HG02642 (cell line): ENCODE measurements at regions not wholly inside any gene's neighbourhood (a gene's known extent, or its start where the extent isn't known, plus 50 kb on each side); places are given as distances from the start of the nearest gene placed in this dataset.
"Not testable (repeated sequence)": the region's sequence is repeated elsewhere in the genome, so short reads cannot be mapped to it uniquely, and the experiment has no call there.

ENCODE experiments used
- ATAC-seq: cut with Tn5 transposase; IDR thresholded peaks from one replicate; pipeline ENCODE4 v1.9.1; 2021; ENCODE audit warnings: mild to moderate bottlenecking; ENCODE audit not compliant: unreplicated experiment, poor library complexity

DNA sequence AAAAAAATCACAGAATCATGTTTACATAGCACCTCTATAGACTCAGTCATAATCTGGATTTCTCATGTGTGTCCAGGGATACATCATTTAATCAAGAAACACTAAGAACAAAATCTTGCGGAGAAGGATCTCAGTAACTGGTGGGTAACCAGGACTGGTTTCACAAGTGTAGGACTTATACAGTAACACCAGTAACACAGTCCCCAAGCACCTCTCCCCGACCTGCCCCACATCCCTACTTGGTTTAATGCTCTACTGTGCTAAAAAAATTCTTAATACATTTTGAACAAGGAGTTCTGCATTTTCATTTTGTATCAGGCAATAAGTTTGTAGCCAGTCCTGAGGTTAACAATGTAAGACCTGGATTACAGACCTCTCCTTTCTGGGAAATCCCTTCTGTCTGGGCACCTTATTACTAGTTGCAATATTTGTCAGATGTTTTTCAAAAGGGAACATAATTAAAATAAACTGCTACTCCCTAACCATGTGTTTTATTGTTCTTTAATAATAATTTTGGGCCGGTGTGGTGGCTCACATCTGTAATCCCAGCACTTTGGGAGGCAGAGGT is 57.6 kb upstream of the BBX start:
- ATAC-seq: peak; percentile 60

DNA sequence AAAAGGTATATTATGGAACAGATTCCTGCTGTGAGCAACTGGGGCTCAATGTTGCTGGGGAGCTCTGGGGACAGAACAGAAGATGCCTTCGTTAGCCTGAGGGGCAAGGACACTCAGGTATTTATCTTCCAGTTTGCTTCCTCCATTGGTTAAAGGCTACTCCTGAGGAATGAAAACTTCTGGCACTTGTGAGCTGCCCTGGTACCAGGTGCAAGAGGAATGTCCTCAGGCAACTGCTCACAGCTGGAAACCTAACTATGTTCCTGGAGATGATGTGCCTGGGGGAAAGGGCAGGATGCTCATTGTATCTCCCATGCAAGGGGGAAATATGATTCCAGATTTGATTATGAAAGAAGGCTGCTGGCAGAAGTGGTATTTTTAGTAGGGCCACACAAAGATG is 54.0 kb upstream of the BBX start:
- no peak for ATAC-seq

DNA sequence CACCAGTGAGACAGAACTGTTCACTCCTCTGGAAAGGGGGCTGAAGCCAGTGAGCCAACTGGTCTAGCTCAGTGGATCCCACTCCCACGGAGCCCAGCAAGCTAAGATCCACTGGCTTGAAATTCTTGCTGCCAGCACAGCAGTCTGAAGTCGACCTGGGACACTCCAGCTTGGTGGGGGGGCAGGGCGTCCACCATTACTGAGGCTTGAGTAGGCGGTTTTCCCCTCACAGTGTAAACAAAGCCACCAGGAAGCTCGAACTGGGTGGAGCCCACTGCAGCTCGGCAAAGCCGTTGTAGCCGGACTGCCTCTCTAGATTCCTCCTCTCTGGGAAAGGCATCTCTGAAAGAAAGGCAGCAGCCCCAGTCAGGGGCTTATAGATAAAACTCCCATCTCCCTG is 52.3 kb upstream of the BBX start:
- not testable (repeated sequence) for ATAC-seq
